HG03097 (cell line): ENCODE measurements at regions not wholly inside any gene's neighbourhood (a gene's known extent, or its start where the extent isn't known, plus 50 kb on each side); places are given as distances from the start of the nearest gene placed in this dataset.

Experiments
- ATAC-seq: cut with Tn5 transposase; IDR thresholded peaks from one replicate; pipeline ENCODE4 v1.9.1; 2021; ENCODE audit not compliant: unreplicated experiment, low FRiP score

GRCh38 chr10:29962166-29962850, 97.1 kb downstream of the JCAD start:
- ATAC-seq, result no peak

GRCh38 chr10:29961351-29961750, 98.0 kb downstream of the JCAD start:
- no peak for ATAC-seq

- ATAC-seq, result no peak
These were observed 99.1 kb downstream of the JCAD start for GRCh38 chr10:29960261-29960660.

GRCh38 chr10:29959586-29959985, 99.8 kb downstream of the JCAD start:
- no peak for ATAC-seq

GRCh38 chr10:29958440-29958839, 100.9 kb downstream of the JCAD start:
- ATAC-seq, result no peak

- ATAC-seq, result no peak
These were observed 101.5 kb downstream of the JCAD start for GRCh38 chr10:29957907-29958331.

GRCh38 chr10:29957236-29957635, 102.2 kb downstream of the JCAD start:
- ATAC-seq, result no peak

GRCh38 chr10:29956335-29956924, 103.0 kb downstream of the JCAD start:
- ATAC-seq, result no peak

GRCh38 chr10:29955329-29955935, 104.0 kb downstream of the JCAD start:
- no peak for ATAC-seq

GRCh38 chr10:29951441-29951931, 107.9 kb downstream of the JCAD start:
- ATAC-seq, result no peak

GRCh38 chr10:29950391-29950790, 109.0 kb downstream of the JCAD start:
- no peak for ATAC-seq

- no peak for ATAC-seq
These were observed 109.9 kb downstream of the JCAD start for GRCh38 chr10:29949411-29950011.

- no peak for ATAC-seq
These were observed 110.5 kb downstream of the JCAD start for GRCh38 chr10:29948881-29949355.

GRCh38 chr10:29947701-29948060, 111.7 kb downstream of the JCAD start:
- ATAC-seq, result no peak

- no peak for ATAC-seq
These were observed 112.3 kb downstream of the JCAD start for GRCh38 chr10:29946953-29947700.

GRCh38 chr10:29946614-29946952, 112.8 kb downstream of the JCAD start:
- ATAC-seq, result no peak

- no peak for ATAC-seq
These were observed 117.9 kb downstream of the JCAD start for GRCh38 chr10:29941476-29941875.

GRCh38 chr10:29932991-29933390, 126.4 kb downstream of the JCAD start:
- no peak for ATAC-seq

- no peak for ATAC-seq
These were observed 127.6 kb downstream of the JCAD start for GRCh38 chr10:29931833-29932232.

GRCh38 chr10:29929006-29929405, 130.4 kb downstream of the JCAD start:
- no peak for ATAC-seq

GRCh38 chr10:29926693-29927048, 132.7 kb downstream of the JCAD start:
- ATAC-seq, result no peak
